GM10266 (cell line): ENCODE measurements at regions not wholly inside any gene's neighbourhood (a gene's known extent, or its start where the extent isn't known, plus 50 kb on each side); places are given as distances from the start of the nearest gene placed in this dataset.

ENCODE experiments used
- DNase-seq: peaks from one replicate; pipeline ENCODE4 v3.0.0; 2012; ENCODE audit errors: extremely low spot score
- TF ChIP-seq, protein P1 (sequence below): IDR thresholded peaks from 2 replicates; pipeline ENCODE4 v1.5.1; 2012; ENCODE audit warnings: mild to moderate bottlenecking, low read depth; ENCODE audit not compliant: control insufficient read depth, insufficient read depth; ENCODE audit errors: missing control alignments

DNA sequence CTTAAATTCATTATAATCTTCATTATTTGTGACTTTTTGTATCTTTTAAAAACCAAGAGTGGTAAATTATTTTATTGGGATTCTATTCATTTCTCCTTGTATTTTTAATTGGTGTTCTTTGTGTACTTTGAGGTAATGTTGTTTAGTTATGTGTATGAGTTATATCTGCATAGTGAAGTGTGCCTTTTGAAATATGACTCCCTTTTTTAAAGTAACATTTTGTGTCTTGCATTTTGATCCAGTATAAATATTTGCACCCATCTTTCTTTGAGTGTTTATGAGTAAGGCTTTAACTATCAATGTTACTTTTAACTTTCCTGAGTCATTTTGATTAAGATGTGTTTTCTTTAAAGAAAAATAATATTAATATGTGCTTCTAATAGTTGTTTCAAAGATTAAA, 90.0 kb upstream of the MYOCD start:
- TF ChIP-seq, protein P1, sequence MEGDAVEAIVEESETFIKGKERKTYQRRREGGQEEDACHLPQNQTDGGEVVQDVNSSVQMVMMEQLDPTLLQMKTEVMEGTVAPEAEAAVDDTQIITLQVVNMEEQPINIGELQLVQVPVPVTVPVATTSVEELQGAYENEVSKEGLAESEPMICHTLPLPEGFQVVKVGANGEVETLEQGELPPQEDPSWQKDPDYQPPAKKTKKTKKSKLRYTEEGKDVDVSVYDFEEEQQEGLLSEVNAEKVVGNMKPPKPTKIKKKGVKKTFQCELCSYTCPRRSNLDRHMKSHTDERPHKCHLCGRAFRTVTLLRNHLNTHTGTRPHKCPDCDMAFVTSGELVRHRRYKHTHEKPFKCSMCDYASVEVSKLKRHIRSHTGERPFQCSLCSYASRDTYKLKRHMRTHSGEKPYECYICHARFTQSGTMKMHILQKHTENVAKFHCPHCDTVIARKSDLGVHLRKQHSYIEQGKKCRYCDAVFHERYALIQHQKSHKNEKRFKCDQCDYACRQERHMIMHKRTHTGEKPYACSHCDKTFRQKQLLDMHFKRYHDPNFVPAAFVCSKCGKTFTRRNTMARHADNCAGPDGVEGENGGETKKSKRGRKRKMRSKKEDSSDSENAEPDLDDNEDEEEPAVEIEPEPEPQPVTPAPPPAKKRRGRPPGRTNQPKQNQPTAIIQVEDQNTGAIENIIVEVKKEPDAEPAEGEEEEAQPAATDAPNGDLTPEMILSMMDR: no peak
- DNase-seq: no peak

DNA sequence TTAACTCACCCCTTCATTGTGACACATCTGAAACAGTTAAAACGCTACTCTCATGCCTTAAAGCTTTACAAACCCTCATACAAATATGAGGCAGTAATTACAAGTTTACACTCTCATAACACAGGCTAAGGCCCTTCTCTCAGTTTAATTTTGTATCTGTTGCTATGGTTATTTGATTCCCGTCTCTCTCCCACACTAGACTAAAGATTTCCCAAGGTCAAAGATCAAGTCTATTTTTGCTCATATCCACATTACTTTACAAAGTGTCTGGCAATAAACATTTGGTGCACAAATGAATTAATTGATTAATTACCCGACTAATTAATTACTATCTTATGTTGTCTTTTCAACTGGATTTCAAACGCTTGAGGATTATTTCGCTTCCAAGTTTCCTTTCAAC, 86.4 kb upstream of the MYOCD start:
- TF ChIP-seq, protein P1: no peak
- no peak for DNase-seq

DNA sequence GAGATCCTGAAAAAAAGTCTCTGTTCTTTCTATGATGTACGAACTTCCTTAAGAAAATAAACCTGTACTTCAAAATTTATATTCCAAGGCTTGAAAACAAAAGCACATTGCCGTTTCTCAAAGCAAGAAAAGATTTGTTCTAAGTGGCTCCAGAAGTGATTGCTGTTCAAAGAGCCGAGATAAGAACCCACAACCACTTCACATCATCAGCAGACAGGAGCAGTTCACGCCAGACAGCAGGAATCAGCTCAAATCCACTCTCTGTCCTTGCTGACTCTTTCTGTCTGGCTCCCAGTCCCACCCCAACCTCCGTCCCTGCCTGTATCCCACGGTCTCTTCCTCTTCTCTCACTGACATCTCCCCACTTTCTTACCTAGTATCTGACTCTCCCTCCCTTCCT, 85.0 kb upstream of the MYOCD start:
- TF ChIP-seq, protein P1: no peak
- DNase-seq: no peak

DNA sequence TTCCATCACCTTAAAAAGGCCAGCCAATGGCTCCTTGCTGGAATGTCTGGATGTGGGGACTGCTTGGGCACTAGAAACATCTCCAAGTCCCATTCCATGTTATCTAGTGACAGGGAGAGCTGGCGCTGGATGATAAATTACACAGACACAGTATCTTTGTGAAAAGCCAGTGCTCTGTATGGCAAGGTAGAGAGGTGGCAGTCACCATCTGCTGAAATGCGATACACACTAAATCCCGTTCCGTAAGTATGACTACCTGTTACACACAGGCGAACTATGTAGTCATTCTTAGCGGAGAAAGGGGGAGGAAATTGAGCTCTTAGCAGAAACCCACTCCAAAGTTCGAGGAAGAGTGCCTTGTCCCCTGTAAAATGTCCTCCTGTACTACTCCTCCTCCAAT, 81.0 kb upstream of the MYOCD start:
- no peak for DNase-seq
- TF ChIP-seq, protein P1: no peak

DNA sequence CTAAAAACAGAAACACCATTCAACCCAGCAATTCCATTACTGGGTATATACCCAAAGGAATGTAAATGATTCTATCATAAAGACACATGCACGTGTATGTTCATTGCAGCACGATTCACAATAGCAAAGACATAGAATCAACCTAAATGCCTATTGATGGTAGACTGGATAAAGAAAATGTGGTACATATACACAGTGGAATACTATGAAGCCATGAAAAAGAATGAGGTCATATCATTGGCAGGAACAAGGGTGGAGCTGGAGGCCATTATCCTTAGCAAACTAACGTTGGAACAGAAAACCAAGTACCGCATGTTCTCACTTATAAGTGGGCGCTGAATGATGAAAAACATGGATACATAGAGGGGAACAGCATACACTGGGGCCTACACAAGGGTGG, 77.2 kb upstream of the MYOCD start:
- TF ChIP-seq, protein P1: no peak
- DNase-seq: no peak

DNA sequence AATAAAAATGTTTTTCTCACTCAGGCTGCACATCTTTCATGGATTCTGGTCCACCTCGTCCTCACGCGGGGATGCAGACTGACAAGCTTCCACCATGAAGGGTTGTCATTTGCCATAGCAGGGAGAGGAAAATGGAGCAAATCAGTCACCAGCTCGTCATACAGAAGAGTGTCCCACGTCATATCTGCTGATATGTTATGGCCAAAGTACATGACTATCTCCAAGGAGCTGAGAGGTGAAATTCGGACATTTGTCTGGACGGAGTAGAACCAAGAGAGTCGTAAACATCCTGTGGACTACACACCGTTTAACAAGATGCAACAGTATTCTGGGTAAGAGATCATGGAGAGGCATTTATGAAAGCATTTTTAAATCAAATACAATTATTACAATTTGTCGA, 75.3 kb upstream of the MYOCD start:
- TF ChIP-seq, protein P1: no peak
- DNase-seq: no peak

DNA sequence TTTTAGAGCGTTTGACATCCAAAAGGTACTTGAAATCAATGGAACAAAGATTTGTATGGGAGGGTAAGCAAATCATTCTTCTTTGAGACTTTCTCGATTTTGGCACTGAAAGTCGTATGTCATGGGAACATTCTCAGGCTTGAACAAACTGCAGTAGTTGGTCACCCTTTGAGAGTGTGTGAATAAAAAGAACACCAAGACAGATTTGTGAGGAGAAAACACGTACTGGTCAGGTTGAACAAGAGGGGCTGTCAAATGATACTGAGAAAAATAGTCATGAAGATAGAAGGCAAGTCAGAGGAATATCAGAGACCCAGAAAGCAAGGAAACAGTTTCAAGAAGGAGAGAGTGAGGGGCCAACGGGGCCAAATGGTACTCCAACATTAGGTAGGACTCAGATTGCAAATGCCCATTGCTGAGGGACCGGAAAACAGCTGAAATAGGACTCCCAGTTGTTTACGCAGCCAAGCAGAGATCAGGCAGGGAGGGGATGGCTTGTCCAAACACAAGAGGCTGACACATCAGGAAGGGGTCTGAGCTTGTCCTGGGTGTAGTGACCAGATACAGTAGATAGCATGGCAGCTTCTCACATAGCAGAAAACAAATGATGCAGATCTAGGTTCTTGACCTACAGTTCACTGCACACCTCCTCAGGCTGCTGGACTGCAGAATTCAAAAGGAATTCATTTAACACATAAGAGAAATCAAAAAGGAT, 74.5 kb upstream of the MYOCD start:
- no peak for DNase-seq
- TF ChIP-seq, protein P1: no peak
